Mucosa of rectum (tissue), 2 donors: ENCODE measurements at regions not wholly inside any gene's neighbourhood (a gene's known extent, or its start where the extent isn't known, plus 50 kb on each side); places are given as distances from the start of the nearest gene placed in this dataset.
"Not testable (repeated sequence)": the region's sequence is repeated elsewhere in the genome, so short reads cannot be mapped to it uniquely, and the experiment has no call there.

Experiments
- H3K27ac ChIP-seq, 2 donors: one replicate each; pipeline ENCODE4 v1.7.0; 2013; ENCODE audit warnings: inconsistent platforms in 2 of 2, low read depth in 2 of 2, low read length in 2 of 2
- H3K27me3 ChIP-seq, 2 donors: one replicate each; pipeline ENCODE4 v1.7.0; 2013; ENCODE audit warnings: low read length in 2 of 2; ENCODE audit not compliant: control insufficient read depth in 2 of 2, insufficient read depth in 2 of 2
- H3K36me3 ChIP-seq, 2 donors: one replicate each; pipeline ENCODE4 v1.7.0; 2013; ENCODE audit warnings: low read length in 2 of 2; ENCODE audit not compliant: control insufficient read depth in 2 of 2, insufficient read depth in 2 of 2
- H3K4me1 ChIP-seq, 2 donors: one replicate each; pipeline ENCODE4 v1.7.0; 2013; ENCODE audit warnings: low read length in 2 of 2, mild to moderate bottlenecking in 1 of 2; ENCODE audit not compliant: control insufficient read depth in 2 of 2, insufficient read depth in 2 of 2
- H3K4me3 ChIP-seq, 2 donors: one replicate each; pipeline ENCODE4 v1.7.0; 2013; ENCODE audit warnings: low read length in 2 of 2
- H3K9ac ChIP-seq, 2 donors: one replicate each; pipeline ENCODE4 v1.7.0; 2013; ENCODE audit warnings: low read length in 2 of 2, low read depth in 1 of 2, mild to moderate bottlenecking in 1 of 2
- H3K9me3 ChIP-seq, 2 donors: one replicate each; pipeline ENCODE4 v1.7.0; 2013; ENCODE audit warnings: low read length in 2 of 2; ENCODE audit not compliant: control insufficient read depth in 2 of 2
- donor health status: healthy.
- donor health status: Normal muscosa, but diverticular disease.

DNA sequence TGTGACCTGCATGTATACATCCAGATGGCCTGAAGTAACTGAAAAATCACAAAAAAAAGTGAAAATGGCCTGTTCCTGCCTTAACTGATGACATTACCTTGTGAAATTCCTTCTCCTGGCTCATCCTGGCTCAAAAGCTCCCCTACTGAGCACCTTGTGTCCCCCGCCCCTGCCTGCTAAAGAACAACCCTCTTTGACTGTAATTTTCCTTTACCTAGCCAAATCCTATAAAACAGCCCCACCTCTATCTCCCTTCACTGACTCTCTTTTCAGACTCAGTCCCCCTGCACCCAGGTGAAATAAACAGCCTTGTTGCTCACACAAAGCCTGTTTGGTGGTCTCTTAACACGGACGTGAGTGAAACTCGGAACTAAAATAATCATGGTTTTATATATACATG, 1916.0 kb downstream of the C4orf33 start:
- not testable (repeated sequence) for H3K9ac ChIP-seq, H3K36me3 ChIP-seq, H3K4me1 ChIP-seq, H3K9me3 ChIP-seq, H3K27me3 ChIP-seq, H3K27ac ChIP-seq, H3K4me3 ChIP-seq

DNA sequence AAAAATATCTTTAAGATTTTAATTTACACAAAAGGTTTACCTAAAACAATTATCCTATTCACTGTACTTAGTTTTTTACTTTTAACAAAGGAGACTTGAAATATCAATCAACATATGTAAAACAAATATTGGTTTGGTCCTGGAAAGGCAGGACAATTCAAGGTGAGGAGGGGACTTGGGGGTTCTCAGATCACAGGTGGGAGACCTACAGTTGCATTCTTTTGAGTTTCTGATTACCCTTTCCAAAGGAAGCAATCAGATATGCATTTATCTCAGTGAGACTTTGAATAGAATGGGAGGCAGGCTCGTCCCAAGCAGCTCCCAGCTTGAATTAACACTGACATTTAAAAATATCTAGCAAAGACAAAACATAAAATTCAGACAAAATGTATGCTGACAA, 1917.3 kb downstream of the C4orf33 start:
- H3K9me3 ChIP-seq: no peaks in the 10 kb centered on the region
- no peaks in the 10 kb centered on the region for H3K4me1 ChIP-seq
- H3K4me3 ChIP-seq: no peak overlapping the region
- H3K9ac ChIP-seq: no peak overlapping the region
- no peak overlapping the region for H3K27ac ChIP-seq
- no peaks in the 10 kb centered on the region for H3K27me3 ChIP-seq
- no peaks in the 10 kb centered on the region for H3K36me3 ChIP-seq

DNA sequence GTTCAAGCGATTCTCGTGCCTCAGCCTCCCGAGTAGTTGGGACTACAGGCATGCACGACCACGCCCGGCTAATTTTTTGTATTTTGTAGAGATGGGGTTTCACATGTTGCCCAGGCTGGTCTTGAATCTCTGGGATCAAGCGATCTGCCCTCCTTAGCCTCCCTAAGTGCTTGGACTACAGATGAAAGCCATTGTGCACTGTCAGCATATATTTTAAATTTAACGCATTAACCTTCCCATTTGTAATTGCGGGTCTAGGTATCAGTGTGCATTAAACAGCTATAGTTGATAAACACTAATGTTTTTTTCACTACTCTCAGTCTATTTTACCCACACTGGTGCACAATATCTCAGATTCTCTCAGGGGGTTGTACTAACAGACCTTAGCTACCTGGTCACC, 1930.8 kb downstream of the C4orf33 start:
- Histone ChIP-seq H3K27ac (no peak overlapping the region), H3K27me3 (no peaks in the 10 kb centered on the region), H3K9me3 (no peaks in the 10 kb centered on the region), H3K4me3 (no peak overlapping the region), H3K36me3 (no peaks in the 10 kb centered on the region), H3K9ac (no peak overlapping the region), H3K4me1 (no peaks in the 10 kb centered on the region)

DNA sequence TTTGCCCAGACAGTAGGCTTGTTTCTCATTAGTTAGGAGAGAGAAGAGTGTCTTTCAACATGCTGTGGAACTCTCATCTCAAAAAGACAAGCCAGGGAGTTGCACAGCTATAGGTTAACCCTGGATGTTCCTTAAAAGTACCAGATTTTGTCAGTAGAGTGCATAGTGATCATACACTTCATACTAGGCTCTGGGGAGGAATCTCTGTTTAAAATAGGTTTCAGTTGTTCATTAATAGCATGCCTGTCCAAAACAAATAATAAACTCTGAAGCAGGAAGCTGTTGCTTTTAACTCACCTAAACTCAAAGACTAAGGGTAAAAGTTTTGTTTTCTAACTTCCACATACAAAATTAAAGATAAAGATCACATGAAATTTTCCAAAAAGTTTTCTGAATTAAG, 1948.4 kb downstream of the C4orf33 start:
- no peak overlapping the region for H3K27ac ChIP-seq
- no peak overlapping the region for H3K4me3 ChIP-seq
- no peaks in the 10 kb centered on the region for H3K27me3 ChIP-seq
- no peak overlapping the region for H3K9ac ChIP-seq
- H3K36me3 ChIP-seq: no peaks in the 10 kb centered on the region
- H3K9me3 ChIP-seq: no peaks in the 10 kb centered on the region
- no peaks in the 10 kb centered on the region for H3K4me1 ChIP-seq

DNA sequence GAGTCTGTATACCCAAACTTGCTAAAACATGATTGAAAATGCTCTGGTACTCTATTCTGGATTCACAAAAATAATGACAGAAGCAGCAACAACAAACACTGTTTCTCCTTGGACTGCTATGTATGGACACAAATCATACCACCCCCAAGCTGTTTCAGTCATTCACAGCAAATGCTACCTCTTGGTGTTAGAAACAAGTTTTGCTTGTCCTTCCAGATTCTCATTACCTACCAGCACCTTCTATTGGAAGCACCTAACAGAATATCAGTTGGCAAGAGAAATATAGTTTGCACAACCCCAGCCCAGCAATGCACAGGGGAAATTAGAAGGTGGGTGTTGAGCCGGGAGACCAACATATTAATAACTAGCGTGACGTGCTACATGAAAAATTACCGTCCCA, 1950.9 kb downstream of the C4orf33 start:
- H3K36me3 ChIP-seq: no peaks in the 10 kb centered on the region
- H3K9ac ChIP-seq: no peak overlapping the region
- no peaks in the 10 kb centered on the region for H3K27me3 ChIP-seq
- H3K27ac ChIP-seq: no peak overlapping the region
- no peaks in the 10 kb centered on the region for H3K9me3 ChIP-seq
- H3K4me1 ChIP-seq: no peaks in the 10 kb centered on the region
- no peak overlapping the region for H3K4me3 ChIP-seq

DNA sequence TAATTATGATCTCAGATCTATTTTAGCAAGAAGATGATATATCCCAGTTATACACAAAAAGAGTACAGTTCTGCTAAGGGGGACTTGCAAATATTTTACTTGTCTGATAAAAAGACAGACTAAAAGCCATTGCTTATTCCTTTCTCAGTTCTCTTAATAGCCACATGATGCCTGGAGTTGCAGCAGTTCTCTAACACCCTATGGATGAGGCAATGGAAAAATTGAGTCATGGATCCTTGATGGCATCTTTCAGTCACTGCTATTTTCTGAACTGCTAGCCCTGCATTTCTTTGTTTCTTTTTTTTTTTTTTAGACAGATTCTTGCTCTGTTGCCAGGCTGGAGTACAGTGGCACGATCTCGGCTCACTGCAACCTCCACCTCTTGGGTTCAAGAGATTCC, 1956.7 kb downstream of the C4orf33 start:
- Histone ChIP-seq H3K9ac (no peak overlapping the region), H3K27me3 (no peaks in the 10 kb centered on the region), H3K4me3 (no peak overlapping the region), H3K4me1 (no peaks in the 10 kb centered on the region), H3K9me3 (no peaks in the 10 kb centered on the region), H3K27ac (no peak overlapping the region), H3K36me3 (no peaks in the 10 kb centered on the region)

DNA sequence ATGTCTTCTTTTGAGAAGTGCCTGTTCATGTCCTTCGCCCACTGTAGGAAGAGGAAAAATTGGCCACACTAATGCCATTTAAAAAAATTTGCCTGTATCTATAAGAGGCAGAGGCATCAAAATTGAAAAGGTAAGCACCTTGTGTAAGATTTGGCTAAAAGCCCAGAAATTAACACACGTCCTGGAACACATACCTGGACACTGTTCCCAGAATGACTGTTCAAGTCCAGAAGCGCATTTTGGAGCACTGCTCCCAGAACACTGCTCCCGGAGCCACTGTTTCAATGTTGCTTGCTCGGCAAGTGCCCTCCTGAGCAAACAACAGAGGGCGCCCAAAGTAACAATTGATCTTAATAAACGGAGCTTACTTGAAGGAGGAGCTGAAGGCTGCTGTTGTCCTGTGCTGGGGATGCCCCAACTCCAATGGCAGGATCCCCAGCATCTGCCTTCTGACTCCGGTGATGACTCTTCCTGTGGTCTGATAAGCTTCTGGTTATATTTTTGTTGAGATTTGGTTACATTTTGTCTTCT, 1958.6 kb downstream of the C4orf33 start:
- Histone ChIP-seq H3K27ac (no peak overlapping the region), H3K36me3 (no peaks in the 10 kb centered on the region), H3K27me3 (no peaks in the 10 kb centered on the region), H3K9me3 (no peaks in the 10 kb centered on the region), H3K4me1 (no peaks in the 10 kb centered on the region), H3K9ac (no peak overlapping the region), H3K4me3 (no peak overlapping the region)

DNA sequence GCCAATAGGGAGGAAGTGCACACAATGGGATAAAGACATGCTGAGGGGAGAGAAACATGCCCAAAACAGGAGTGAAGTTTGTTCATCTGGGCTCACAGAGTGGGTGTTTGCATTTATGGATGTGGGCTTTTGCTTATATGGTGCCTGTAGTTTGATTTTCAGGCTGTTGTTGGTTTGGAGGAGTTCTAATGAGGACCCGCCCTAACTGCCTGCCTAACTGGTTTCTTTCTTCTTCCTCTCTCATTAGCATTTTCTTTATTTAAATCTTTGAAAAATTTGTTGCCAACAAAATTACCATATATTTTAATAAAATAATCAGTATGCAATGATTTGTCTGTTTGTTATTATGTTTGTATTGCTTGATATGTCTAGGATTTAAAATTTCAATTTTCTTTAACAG, 1965.8 kb downstream of the C4orf33 start:
- Histone ChIP-seq H3K36me3 (no peaks in the 10 kb centered on the region), H3K4me1 (no peaks in the 10 kb centered on the region), H3K9ac (no peak overlapping the region), H3K9me3 (peaks cover 0 to 3% of the 10 kb centered on the region in 2 donors), H3K4me3 (no peak overlapping the region), H3K27me3 (no peaks in the 10 kb centered on the region), H3K27ac (no peak overlapping the region)

DNA sequence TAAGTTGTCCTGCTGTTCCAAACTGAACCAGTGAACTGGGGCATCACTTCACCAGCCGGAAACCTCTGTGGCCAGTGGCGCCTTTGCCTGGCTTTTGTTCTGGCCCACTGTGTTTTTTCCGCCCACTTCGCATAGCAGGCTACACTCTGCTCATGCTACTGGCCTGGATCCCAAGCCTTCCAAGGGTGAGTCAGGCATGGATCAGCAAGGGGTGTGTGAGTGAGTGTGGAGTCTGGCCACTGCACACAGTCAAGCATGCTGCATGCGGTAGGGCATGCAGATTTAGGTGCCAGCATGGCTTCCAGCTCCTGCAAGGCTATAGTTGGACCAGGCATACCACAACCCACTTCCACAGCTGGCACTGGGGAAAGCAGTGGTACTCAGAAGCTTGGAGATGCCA, 1967.9 kb downstream of the C4orf33 start:
- Histone ChIP-seq H3K9me3 (peaks cover 0 to 3% of the 10 kb centered on the region in 2 donors), H3K27me3 (no peaks in the 10 kb centered on the region)

DNA sequence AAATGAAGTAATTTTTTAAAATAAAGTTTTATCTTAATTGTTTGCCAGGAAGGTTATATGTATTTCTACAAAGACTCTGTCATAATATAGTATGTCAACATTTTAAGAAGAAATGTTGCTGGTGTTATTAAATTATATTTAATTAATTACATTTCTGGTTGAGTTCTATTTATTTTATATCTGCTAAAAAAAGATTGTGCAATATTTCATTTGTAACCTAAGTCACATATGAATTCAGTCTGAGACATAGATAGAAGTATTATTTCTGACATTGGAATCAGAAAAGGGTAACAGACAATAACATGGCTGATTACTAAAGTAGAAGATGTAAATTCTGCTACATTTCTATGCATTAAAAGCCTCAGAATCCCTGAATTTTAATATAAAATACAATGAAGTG, 1985.1 kb downstream of the C4orf33 start:
- H3K9me3 ChIP-seq: no peaks in the 10 kb centered on the region
- H3K36me3 ChIP-seq: no peaks in the 10 kb centered on the region
- H3K4me3 ChIP-seq: no peak overlapping the region
- H3K27ac ChIP-seq: no peak overlapping the region
- no peak overlapping the region for H3K9ac ChIP-seq
- H3K4me1 ChIP-seq: no peaks in the 10 kb centered on the region
- no peaks in the 10 kb centered on the region for H3K27me3 ChIP-seq

More for the DNA sequence above, 1967.9 kb downstream of the C4orf33 start:
- Histone ChIP-seq H3K4me3 (no peak overlapping the region), H3K9ac (no peak overlapping the region), H3K36me3 (no peaks in the 10 kb centered on the region), H3K4me1 (no peaks in the 10 kb centered on the region), H3K27ac (no peak overlapping the region)

DNA sequence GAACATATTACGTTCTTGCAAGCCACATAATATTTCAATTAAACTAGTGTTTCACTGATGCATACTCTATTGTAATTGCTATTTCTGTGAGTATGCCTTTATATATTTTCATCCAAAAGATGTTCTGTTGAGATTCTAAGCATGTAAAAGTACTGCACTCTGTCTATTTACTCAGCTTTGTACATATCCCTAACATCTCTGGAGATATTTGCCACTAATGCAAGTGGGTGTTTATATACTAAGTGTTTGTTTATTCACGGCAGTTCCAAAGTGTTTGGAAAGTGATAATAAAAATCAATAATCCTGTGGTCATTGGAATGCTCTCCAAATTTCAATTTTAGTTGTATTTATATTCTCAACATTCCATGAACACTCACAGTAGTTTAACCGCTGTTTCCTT, 1989.0 kb downstream of the C4orf33 start:
- no peaks in the 10 kb centered on the region for H3K4me1 ChIP-seq
- H3K27ac ChIP-seq: no peak overlapping the region
- no peaks in the 10 kb centered on the region for H3K27me3 ChIP-seq
- H3K9me3 ChIP-seq: no peaks in the 10 kb centered on the region
- no peak overlapping the region for H3K4me3 ChIP-seq
- H3K9ac ChIP-seq: no peak overlapping the region
- H3K36me3 ChIP-seq: no peaks in the 10 kb centered on the region
